HCT116 (cell line): ENCODE measurements at regions not wholly inside any gene's neighbourhood (a gene's known extent, or its start where the extent isn't known, plus 50 kb on each side); places are given as distances from the start of the nearest gene placed in this dataset.

Source experiments
- ATAC-seq: fragments of 200-7000 bp; cut with Tn5 transposase; 2 replicates; pipeline ENCODE4 v1.9.1; 2020; ENCODE audit warnings: mild to moderate bottlenecking, moderate library complexity
- BruUV-seq: library from RNA; stranded (reverse); fragments of 400-500 nt; replicated peaks from 2 replicates; lab custom pipeline; 2021; lab: Mats Ljungman, UMichigan
- CTCF ChIA-PET: fragments of 300-600 bp; sonication (Branson Sonifier 250); formaldehyde crosslinking; loops from one replicate; lab custom pipeline; 2021; ENCODE audit warnings: antibody characterized with exemption; lab: Charles Lee
- POLR2A ChIA-PET: fragments of 300-600, 350-600 bp; sonication (Branson Sonifier 250); formaldehyde crosslinking; loops from one replicate; lab custom pipeline; 2021; ENCODE audit warnings: antibody characterized with exemption; lab: Charles Lee
- RAD21 ChIA-PET, 2 experiments: fragments of 300-600 bp; sonication (Branson Sonifier 250); formaldehyde crosslinking; loops; one replicate each; lab custom pipeline; 2023; ENCODE audit warnings: low total read pairs in 2 of 2; ENCODE audit not compliant: uncharacterized antibody in 2 of 2, unreplicated experiment in 2 of 2, low non-redundant PET in 1 of 2; lab: Charles Lee
- DNase-seq: peaks from one replicate; pipeline ENCODE4 v3.0.0-alpha.2; 2010; ENCODE audit warnings: low read depth, low spot score
- H2AFZ ChIP-seq: fragments of 200-600 bp; shearing (Covaris generic), sonication (generic); 2 replicates; pipeline ENCODE4 v1.6.1; 2017; ENCODE audit warnings: low read depth, mixed run types, mixed read lengths, antibody characterized with exemption, low read length; ENCODE audit not compliant: poor library complexity, severe bottlenecking
- H3K27ac ChIP-seq: 2 replicates; pipeline ENCODE4 v1.5.1; 2012; ENCODE audit warnings: low read depth, low read length
- H3K27me3 ChIP-seq: fragments of 200-600 bp; sonication (generic); 2 replicates; pipeline ENCODE4 v1.6.1; 2016; ENCODE audit warnings: mixed run types, low read length, mixed read lengths; ENCODE audit not compliant: insufficient read depth
- H3K36me3 ChIP-seq, 2 experiments: fragments of 200-500 bp in 1 of 2; fragments of 200-600 bp in 1 of 2; sonication (Bioruptor generic) in 1 of 2; sonication (generic) in 1 of 2; 2 replicates each; pipeline versions ENCODE4 v1.5.1 to v1.6.1; 2014 to 2016; ENCODE audit warnings: low read length in 2 of 2, inconsistent platforms in 1 of 2, mixed read lengths in 1 of 2, mixed run types in 1 of 2; ENCODE audit not compliant: insufficient read depth in 2 of 2, control insufficient read depth in 1 of 2
- H3K4me1 ChIP-seq, 2 experiments: fragments of 200-600 bp in 1 of 2; sonication (generic) in 1 of 2; 2 replicates each; pipeline versions ENCODE4 v1.5.1 to v1.6.1; 2012 to 2017; ENCODE audit warnings: low read length in 2 of 2, inconsistent platforms in 1 of 2, mild to moderate bottlenecking in 1 of 2, mixed read lengths in 1 of 2, mixed run types in 1 of 2, moderate library complexity in 1 of 2; ENCODE audit not compliant: insufficient read depth in 2 of 2, control insufficient read depth in 1 of 2
- H3K4me2 ChIP-seq: fragments of 200-600 bp; sonication (generic); 2 replicates; pipeline ENCODE4 v1.6.1; 2017; ENCODE audit warnings: mixed run types, low read length, mixed read lengths
- H3K4me3 ChIP-seq, 2 experiments: fragments of 200-600 bp in 1 of 2; sonication (generic) in 1 of 2; replicated peaks in 1 of 2; 2 replicates each; pipeline ENCODE4 v1.5.1; 2011 to 2016; ENCODE audit warnings: low read length in 2 of 2, control low read depth in 1 of 2, low read depth in 1 of 2, mild to moderate bottlenecking in 1 of 2, mixed read lengths in 1 of 2, mixed run types in 1 of 2
- H3K79me2 ChIP-seq: fragments of 200-600 bp; sonication (generic); 2 replicates; pipeline ENCODE4 v1.6.1; 2017; ENCODE audit warnings: mild to moderate bottlenecking, mixed run types, low read length, moderate library complexity, mixed read lengths; ENCODE audit not compliant: insufficient read depth
- H3K9ac ChIP-seq: fragments of 200-600 bp; sonication (generic); 2 replicates; pipeline ENCODE4 v1.6.1; 2016; ENCODE audit warnings: low read length, mixed read lengths
- H3K9me2 ChIP-seq: fragments of 200-600 bp; sonication (generic), shearing (Covaris generic); 2 replicates; pipeline ENCODE4 v1.6.1; 2017; ENCODE audit warnings: mixed run types, mild to moderate bottlenecking, moderate library complexity; ENCODE audit not compliant: insufficient read depth
- H3K9me3 ChIP-seq, 2 experiments: fragments of 200-500 bp in 1 of 2; fragments of 200-600 bp in 1 of 2; sonication (Bioruptor generic) in 1 of 2; sonication (generic) in 1 of 2; 2 replicates each; pipeline ENCODE4 v1.6.1; 2014 to 2017; ENCODE audit warnings: low read length in 2 of 2, mixed read lengths in 2 of 2, inconsistent platforms in 1 of 2, low read depth in 1 of 2, mild to moderate bottlenecking in 1 of 2, mixed run types in 1 of 2, moderate library complexity in 1 of 2; ENCODE audit not compliant: control insufficient read depth in 1 of 2, insufficient read depth in 1 of 2
- H4K20me1 ChIP-seq: fragments of 200-600 bp; sonication (generic), shearing (Covaris generic); 2 replicates; pipeline ENCODE4 v1.6.1; 2017; ENCODE audit warnings: mixed run types, mild to moderate bottlenecking, moderate library complexity; ENCODE audit not compliant: insufficient read depth
- EZH2 ChIP-seq: fragments of 200-600 bp; sonication (generic); IDR thresholded peaks from 2 replicates; pipeline ENCODE4 v1.6.1; 2017; ENCODE audit warnings: antibody characterized with exemption, mixed run types
- FOSL1 ChIP-seq: IDR thresholded peaks from 2 replicates; pipeline ENCODE4 v1.6.1; 2012; ENCODE audit warnings: low read depth
- POLR2A ChIP-seq: IDR thresholded peaks from 2 replicates; pipeline ENCODE4 v1.7.0; 2011; ENCODE audit warnings: borderline replicate concordance; ENCODE audit not compliant: insufficient read depth, insufficient read length; ENCODE audit errors: extremely low read depth
- SP1 ChIP-seq: IDR thresholded peaks from 2 replicates; pipeline ENCODE4 v1.6.1; 2012; ENCODE audit warnings: low read depth
- SRF ChIP-seq: IDR thresholded peaks from 2 replicates; pipeline ENCODE4 v1.6.1; 2012; ENCODE audit warnings: low read depth
- TCF7L2 ChIP-seq: IDR thresholded peaks from 2 replicates; pipeline ENCODE4 v1.7.0; 2011; ENCODE audit warnings: borderline replicate concordance, inconsistent platforms; ENCODE audit not compliant: insufficient read depth, insufficient read length; ENCODE audit errors: extremely low read depth
- ZFX ChIP-seq: fragments of 450-650 bp; IDR thresholded peaks from 2 replicates; pipeline ENCODE4 v1.6.1; 2017
- ZNF274 ChIP-seq: fragments of 200-500 bp; sonication (Bioruptor generic); IDR thresholded peaks from 2 replicates; pipeline ENCODE4 v1.6.1; 2014; ENCODE audit warnings: mild to moderate bottlenecking, low read depth, low read length, inconsistent platforms
- intact Hi-C: fragments of 100-400 bp; cut with micrococcal nuclease; formaldehyde crosslinking; loops from 2 replicates; pipeline ENCODE4 v1.10.0; 2022
- TF ChIP-seq, protein P1 (sequence below): IDR thresholded peaks from 2 replicates; pipeline ENCODE4 v1.6.1; 2012; ENCODE audit warnings: low read depth
- TF ChIP-seq, protein P2 (sequence below): IDR thresholded peaks from 2 replicates; pipeline ENCODE4 v1.6.1; 2012

DNA sequence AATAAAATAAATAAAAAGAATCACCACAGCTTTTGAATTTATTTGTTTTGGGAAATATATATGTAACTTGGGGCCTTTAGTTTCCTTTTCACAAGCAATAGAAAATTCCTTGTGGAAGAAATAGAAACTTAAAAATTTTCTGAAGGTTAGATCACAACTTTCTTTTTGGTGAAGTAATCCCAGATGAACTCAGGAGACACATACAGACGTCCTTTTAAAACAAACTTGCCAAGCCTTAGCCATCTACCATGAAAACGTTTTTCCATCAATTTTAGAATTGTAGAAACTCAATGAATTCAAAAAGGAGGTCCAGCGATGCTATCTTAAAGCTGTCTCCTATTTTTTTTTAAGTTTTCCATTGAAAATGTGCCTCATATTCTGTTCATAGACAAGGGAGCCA lies 225.6 kb downstream of the ASXL3 start (continued):
- TF ChIP-seq, protein P1, sequence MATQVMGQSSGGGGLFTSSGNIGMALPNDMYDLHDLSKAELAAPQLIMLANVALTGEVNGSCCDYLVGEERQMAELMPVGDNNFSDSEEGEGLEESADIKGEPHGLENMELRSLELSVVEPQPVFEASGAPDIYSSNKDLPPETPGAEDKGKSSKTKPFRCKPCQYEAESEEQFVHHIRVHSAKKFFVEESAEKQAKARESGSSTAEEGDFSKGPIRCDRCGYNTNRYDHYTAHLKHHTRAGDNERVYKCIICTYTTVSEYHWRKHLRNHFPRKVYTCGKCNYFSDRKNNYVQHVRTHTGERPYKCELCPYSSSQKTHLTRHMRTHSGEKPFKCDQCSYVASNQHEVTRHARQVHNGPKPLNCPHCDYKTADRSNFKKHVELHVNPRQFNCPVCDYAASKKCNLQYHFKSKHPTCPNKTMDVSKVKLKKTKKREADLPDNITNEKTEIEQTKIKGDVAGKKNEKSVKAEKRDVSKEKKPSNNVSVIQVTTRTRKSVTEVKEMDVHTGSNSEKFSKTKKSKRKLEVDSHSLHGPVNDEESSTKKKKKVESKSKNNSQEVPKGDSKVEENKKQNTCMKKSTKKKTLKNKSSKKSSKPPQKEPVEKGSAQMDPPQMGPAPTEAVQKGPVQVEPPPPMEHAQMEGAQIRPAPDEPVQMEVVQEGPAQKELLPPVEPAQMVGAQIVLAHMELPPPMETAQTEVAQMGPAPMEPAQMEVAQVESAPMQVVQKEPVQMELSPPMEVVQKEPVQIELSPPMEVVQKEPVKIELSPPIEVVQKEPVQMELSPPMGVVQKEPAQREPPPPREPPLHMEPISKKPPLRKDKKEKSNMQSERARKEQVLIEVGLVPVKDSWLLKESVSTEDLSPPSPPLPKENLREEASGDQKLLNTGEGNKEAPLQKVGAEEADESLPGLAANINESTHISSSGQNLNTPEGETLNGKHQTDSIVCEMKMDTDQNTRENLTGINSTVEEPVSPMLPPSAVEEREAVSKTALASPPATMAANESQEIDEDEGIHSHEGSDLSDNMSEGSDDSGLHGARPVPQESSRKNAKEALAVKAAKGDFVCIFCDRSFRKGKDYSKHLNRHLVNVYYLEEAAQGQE = no peak
- no peak for TF ChIP-seq EZH2
- TF ChIP-seq, protein P2, sequence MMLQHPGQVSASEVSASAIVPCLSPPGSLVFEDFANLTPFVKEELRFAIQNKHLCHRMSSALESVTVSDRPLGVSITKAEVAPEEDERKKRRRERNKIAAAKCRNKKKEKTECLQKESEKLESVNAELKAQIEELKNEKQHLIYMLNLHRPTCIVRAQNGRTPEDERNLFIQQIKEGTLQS = no peak
- no peak for TF ChIP-seq ZNF274
- TF ChIP-seq FOSL1 = no peak

DNA sequence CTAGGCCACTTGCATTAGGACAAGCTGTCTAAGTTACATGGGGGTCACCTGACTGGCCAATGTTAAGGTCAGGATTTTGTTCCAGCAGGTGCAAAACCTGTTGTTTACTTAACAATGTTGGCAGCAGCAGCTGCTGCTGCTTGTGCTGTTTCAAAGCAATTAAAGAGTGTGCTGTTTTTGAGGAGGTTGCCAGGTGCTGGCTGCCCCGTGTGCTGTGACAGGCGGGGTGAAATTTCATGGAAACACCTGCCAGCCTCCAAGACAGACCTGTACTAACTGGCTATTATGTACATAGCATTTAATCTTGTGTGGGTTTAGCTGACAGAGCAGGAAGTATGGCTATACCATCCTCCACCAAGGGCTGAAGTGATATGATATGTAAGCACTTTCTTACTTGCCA lies 224.9 kb downstream of the ASXL3 start:
- no peaks in the 10 kb centered on the region for H3K36me3 ChIP-seq
- no peaks in the 10 kb centered on the region for H3K4me1 ChIP-seq
- H3K27me3 ChIP-seq = no peaks in the 10 kb centered on the region
- no peak overlapping the region for H2AFZ ChIP-seq
- no peak overlapping the region for H3K4me2 ChIP-seq
- no peaks in the 10 kb centered on the region for H3K79me2 ChIP-seq
- ChIA-PET CTCF (no interaction called here), POLR2A (no interaction called here), RAD21 (no interaction called here)
- H3K9me3 ChIP-seq = peaks cover 7 to 19% of the 10 kb centered on the region in 2 experiments; a peak in 2 of 4 replicates
- no peaks in the 10 kb centered on the region for H3K9me2 ChIP-seq
- DNase-seq (no peak), ATAC-seq (no peak)
- BruUV-seq = no TSS peak
- intact Hi-C loops = no loop called here
- H3K27ac ChIP-seq = no peak overlapping the region
- no peak overlapping the region for H3K9ac ChIP-seq
- no peaks in the 10 kb centered on the region for H4K20me1 ChIP-seq
- no peak overlapping the region for H3K4me3 ChIP-seq
- TF ChIP-seq SRF (no peak), ZFX (no peak), POLR2A (no peak), TCF7L2 (no peak), SP1 (no peak)
